ENCODE measurements at regions not wholly inside any gene's neighbourhood (a gene's known extent, or its start where the extent isn't known, plus 50 kb on each side); places are given as distances from the start of the nearest gene placed in this dataset.
"Not testable (repeated sequence)": the region's sequence is repeated elsewhere in the genome, so short reads cannot be mapped to it uniquely, and the experiment has no call there.

GRCh38 chr9:80690349-80690939 is 998.9 kb downstream of the TLE1 start:
- DNase-seq = no peak

GRCh38 chr9:80679916-80680315 is 1009.4 kb downstream of the TLE1 start:
- no peak for DNase-seq

DNA sequence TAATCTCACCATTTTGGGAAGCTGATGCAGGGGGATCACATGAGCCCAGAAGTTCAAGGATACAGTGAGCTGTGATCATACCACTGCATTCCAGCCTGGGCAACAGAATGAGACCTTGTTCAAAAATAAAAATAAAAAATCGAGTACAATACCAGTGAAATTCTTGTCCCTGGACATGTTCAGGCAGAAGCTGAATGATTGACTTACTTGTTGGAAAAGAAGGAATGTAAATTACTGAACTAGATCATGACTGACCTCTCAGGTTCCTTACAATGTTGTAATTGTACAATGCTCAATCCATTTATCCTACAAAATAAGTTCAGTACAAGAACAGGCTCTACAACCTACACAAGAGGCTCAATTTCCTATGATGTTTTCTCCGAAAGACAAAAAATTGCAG is 1010.4 kb downstream of the TLE1 start:
- DNase-seq = no peak

DNA sequence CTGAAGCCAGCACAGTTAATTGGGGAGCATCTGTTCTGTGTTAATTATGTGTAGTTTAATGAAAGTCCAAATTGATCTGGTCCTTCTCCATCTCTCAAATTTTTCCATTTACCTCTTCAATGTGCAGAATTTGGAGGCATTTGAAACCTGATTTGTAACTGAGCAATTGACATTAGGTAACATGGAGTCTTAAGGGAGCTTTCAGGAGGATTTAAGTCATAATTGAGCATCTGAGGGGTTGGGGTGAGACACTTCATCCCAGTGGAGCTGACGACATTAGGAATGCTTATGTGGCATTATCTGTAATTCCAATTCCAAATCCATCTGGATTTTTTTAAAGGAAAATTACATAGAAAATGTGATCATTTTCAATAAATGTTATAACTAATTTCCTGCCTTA is 1015.9 kb downstream of the TLE1 start:
- DNase-seq = no peak

- no peak for DNase-seq
Measured at GRCh38 chr9:80665479-80665878, 1023.9 kb downstream of the TLE1 start.

DNA sequence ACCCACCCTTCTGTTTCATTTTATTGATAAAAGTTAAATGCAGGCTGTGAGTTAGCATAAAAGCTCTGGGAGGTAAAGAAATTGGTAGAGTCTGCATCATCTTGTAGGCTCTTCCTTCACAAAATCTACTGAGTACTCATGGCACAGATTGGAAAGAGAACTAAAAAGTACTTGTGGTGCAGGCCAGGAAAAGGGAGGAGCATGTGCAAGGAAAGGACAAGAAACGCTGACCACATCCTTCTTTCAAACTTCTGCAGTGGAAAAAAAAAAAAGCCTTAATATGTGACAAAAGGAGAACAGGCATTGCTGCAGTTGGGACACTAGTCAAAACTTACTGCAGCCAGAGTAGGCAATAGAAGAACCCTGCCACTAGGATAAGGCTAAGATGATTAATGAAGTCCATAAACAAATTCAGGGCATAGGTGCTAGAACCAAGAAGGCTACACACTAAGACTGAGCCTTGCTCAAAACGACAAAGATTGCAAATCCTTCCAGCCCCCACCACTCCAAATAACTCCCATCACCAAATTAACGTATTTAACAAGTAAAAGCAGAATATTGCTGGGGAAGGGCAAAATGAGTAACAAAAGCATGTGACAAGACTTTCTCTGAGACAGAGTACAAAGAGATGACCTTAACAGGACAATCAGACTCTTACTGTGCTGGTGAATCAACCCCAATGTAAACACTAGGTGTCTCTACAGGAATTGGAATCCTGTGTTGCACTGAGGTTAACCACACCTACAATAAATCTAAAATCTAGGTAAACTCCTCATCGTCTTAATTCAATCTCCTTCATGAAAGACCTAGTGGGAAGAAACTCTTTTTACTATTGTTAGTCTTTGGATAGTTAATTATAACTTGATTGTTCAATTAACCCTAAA is 1024.8 kb downstream of the TLE1 start:
- DNase-seq = no peak

DNA sequence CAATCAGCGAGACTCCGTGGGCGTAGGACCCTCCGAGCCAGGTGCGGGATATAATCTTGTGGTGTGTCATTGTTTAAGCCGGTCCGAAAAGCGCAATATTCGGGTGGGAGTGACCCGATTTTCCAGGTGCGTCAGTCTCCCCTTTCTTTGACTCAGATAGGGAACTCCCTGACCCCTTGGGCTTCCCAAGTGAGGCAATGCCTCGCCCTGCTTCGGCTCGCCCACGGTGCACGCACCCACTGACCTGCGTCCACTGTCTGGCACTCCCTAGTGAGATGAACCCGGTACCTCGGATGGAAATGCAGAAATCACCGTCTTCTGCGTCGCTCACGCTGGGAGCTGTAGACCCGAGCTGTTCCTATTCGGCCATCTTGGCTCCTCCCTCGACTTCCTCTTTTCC is 1029.6 kb downstream of the TLE1 start:
- not testable (repeated sequence) for DNase-seq

DNA sequence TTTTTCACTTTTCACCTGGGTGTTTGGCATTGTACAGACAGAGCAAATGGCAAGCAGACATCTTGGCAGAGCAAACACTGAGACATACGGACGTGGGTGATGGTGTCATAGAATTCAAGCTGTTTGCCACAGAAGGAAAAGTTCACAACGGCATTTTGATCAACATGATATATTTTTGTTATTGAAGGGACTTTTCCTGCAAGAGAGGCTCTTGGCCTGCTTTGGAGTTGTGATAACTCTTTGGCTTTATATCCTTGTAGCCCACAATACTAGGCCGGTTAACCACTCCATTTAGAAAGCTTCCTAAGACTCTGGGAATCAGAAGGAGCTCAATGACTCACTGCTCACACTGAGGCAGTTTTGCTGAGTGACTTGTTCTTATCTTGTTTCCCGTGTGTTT is 1038.3 kb downstream of the TLE1 start:
- DNase-seq = no peak

DNA sequence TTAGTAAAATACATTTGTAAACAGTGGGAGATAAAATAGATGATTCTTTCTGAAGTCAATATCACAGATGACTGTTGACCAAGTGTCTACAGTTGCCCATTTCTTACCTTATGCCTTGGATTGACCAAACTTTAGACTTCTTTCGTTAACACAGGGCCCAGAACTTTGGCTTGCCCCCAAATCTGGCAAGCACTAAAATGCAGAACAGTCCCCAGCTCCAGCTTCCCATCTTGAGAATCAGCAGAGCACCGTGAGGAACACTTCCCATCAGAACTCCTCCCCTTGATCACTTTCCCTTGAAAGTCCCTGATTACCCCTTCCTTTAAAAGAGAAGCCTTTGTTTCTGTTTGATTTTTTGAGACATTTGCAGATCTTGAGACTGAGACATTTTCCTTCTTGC is 1039.9 kb downstream of the TLE1 start:
- DNase-seq = no peak

DNA sequence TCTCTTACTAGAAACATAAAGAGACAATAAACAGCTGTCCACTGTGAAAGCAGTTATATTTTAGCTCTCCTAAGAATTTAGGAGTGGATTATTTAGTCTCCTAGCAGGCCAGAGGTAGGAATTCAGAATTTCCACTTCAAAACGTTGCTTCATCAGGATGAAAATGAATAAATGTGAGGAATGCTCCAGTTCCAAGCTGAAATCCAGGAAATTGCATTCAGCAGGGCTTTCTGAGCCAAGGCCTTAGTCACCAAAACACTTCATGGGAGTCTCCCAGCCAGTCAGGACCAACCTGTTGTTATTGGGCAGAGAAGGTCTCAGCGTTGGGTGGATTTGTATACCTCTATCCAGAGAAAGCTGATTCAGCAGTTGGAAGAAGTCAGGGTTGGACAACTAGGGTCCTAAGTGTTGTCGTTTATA is 1040.3 kb downstream of the TLE1 start:
- no peak for DNase-seq

DNA sequence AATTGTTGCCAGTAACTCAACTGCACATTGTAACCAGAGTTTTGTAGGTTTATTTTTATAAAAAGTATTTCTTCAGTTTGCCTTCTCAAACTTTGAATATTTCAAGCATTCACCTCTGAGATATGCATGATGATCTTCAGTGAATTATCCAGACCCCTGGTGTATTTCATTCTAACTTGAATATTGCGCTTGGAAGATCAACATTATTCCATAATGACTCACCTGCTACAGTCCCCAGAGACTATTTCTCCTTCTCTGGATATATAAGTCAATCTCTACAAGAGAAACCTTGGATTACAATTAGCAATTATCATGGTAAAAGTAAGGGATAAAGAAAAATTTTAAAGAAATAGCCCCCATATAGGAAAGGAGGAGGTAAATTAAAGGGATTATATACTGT is 1041.0 kb downstream of the TLE1 start:
- no peak for DNase-seq

DNA sequence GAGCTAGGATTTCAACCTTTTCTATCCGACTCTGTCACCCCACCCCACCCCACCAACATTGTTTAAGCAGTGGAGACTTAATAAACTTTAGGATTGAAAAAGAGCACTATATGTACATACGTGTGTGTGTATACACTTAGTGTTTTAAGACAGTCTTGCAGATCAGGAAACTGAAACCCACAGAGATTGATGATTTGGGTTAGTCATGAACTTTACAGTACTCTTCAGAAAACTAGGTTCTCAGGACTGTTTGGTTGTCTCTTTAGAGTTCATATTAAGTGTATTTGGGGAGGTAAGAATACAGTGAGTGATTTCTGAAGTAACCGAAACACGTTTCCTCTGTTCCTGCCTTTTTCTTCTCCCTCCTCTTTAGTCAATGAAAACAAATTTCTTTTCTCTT is 1043.1 kb downstream of the TLE1 start:
- DNase-seq = no peak

- no peak for DNase-seq
Measured at GRCh38 chr9:80644044-80644443, 1045.3 kb downstream of the TLE1 start.

- DNase-seq = no peak
Measured at GRCh38 chr9:80635065-80635464, 1054.3 kb downstream of the TLE1 start.

DNA sequence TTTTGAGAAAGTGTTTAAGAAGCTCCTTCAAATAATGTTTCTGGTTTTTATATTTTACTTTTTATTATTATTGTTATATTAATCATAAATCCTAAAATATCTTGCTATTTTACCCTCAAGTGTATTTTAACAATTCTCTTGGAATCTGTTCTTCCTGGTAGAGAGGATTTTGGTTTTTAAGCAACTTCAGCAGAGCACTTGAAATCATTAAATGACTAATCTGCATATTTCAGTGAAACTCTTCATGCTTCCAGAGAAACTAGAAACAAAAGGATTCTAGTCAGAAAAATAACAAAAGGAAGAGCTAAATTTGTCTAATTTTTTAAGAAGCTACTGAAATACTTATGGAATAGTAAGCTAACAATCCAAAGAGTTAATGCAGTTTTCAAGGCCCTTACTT is 1057.3 kb downstream of the TLE1 start:
- DNase-seq = no peak

DNA sequence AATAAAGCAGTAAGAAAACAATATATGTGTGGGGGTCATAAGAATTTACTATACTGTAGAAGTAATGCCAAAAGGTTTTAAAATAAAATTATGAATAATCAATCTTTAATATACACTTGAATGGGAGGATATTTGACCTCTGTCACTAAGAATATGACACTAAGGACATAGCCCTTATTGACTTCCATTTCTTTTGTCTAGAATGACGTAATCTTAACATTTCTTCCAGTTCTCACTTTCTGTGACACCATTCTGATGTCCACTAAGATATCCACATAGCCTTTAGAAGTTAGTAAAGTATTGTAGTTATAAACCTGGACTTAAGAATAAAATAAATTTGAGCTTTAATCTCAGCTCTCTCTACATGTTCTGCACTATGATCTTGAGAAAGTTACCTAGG is 1050.7 kb downstream of the TLE4 start:
- no peak for DNase-seq

DNA sequence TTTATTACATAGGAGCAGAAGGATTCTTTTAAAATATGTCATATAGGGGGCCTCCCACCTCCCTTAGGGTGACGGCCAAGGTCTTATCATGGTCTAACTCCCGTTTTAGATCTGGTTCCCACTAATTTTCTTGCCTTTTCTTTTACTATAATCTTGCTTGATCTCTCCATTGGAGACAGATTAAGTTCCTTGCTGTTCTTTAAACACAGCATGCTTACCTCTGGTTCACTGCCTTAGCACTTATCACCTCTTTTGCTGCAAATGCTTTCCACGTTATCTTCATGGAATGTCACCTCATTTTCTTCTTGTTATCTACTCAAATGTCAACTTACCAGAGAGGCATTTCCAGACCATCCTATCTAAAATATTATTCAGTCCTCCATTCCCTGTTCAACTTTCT is 1047.6 kb downstream of the TLE4 start:
- no peak for DNase-seq

DNA sequence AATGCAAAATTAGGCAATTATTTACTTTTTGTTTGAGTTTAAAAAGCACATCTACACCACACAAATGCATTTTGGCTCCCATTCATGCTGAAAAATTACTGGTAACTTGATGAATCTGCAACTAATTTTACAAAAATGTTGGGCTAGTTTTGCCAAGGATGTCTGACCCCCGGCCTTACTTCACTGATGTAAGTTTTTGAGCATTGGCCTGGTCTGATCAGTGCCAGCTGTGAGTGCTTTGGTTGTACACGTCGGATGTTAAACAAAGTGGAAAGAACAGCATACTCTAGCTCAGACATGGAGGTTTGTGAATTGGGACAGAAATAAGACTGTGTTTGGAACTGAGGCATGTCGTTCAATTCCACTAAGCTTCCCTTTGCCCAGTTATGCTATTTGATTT is 1044.2 kb downstream of the TLE4 start:
- no peak for DNase-seq

DNA sequence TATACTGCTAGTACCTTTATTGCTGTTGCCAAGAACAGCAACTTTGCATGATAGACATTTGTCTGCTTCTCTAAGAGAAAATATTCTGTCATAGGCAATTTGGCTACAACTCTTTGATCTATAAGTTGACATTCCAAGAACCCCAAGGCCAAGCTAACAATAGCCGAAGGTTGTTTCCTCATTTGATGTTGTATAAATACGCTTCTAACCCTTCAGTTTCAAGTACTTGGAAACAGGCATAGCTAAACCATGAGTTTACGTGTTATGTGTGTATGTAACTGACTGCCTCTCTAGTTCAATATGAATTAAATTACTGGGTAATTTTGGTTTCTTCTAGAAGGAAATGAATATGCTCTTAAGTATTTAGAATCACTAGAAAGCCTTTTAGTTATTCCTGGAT is 1034.0 kb downstream of the TLE4 start:
- no peak for DNase-seq

DNA sequence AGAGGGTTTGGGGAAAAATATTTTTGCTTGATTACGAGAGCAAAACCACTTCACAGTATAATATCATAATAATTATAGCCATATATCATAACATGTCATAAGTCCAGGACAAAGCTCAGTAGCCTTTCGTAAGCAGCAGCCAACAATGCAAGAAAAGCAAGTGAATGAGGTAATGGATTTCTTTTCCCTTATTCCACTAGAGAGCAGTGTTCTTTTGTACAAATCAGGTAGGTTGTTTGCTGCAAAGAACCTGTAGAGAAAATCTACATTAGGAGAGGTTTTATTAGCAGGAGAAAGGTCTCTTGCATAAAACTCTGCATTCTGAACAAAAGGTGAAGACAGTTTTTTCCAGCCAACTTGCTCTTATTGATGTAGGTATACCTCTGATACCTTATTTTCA is 1033.4 kb downstream of the TLE4 start:
- no peak for DNase-seq

GRCh38 chr9:80602291-80602690 is 1030.5 kb downstream of the TLE4 start:
- DNase-seq = no peak

GRCh38 chr9:80596579-80596978 is 1024.8 kb downstream of the TLE4 start:
- no peak for DNase-seq

DNA sequence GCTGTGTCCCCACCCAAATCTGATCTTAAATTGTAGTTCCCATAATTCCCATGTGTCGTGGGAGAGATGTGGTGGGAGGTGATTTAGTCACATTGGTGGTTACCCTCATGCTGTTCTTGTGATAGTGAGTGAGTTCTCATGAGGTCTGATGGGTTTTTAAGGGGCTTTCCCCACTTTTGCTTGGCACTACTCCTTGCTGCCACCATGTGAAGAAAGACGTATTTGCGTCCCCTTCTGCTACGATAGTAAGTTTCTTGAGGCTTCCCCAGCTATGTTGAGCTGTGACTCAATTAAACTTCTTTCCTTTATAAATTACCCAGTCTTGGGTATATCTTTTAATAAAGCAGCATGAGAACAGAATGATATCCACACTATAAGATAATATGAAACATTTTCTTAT is 1023.4 kb downstream of the TLE4 start:
- no peak for DNase-seq

GRCh38 chr9:80592413-80592812 is 1020.6 kb downstream of the TLE4 start:
- DNase-seq = no peak
